Adrenal gland (tissue), 9 donors: ENCODE measurements at regions not wholly inside any gene's neighbourhood (a gene's known extent, or its start where the extent isn't known, plus 50 kb on each side); places are given as distances from the start of the nearest gene placed in this dataset.

Source experiments
- DNase-seq, 7 donors: peaks; one replicate each; pipeline ENCODE4 v3.0.0-alpha.2; 2019 to 2020
- H3K27ac ChIP-seq, 5 donors: fragments of 200-600 bp; sonication (generic) in 4 of 5; 1 replicate in 3 of 5; 2 replicates in 2 of 5; pipeline versions ENCODE4 v1.5.1 to v1.8.0; 2016 to 2020; ENCODE audit warnings: mild to moderate bottlenecking in 1 of 5
- H3K27me3 ChIP-seq: fragments of 200-600 bp; 2 replicates; pipeline ENCODE4 v1.8.0; 2021
- H3K36me3 ChIP-seq, 2 donors: fragments of 200-600 bp; replicated peaks in 1 of 2; 1 replicate in 1 of 2; 2 replicates in 1 of 2; pipeline versions ENCODE4 v1.5.1 to v1.8.0; 2018 to 2022
- H3K4me1 ChIP-seq, 2 donors: fragments of 200-600 bp; replicated peaks in 1 of 2; 1 replicate in 1 of 2; 2 replicates in 1 of 2; pipeline versions ENCODE4 v1.5.1 to v1.8.0; 2018 to 2021
- H3K4me3 ChIP-seq, 4 donors: fragments of 200-600 bp; sonication (generic) in 3 of 4; one replicate each; pipeline ENCODE4 v1.5.1; 2016 to 2018
- H3K9me3 ChIP-seq, 3 donors: fragments of 200-600 bp; sonication (generic) in 1 of 3; replicated peaks in 1 of 3; 1 replicate in 2 of 3; 2 replicates in 1 of 3; pipeline versions ENCODE4 v1.5.1 to v1.8.0; 2016 to 2021
- CTCF ChIP-seq, 6 experiments: fragments of 450-650 bp in 4 of 6; fragments of 200-600 bp in 2 of 6; sonication (generic) in 1 of 6; IDR thresholded peaks; 1 replicate in 5 of 6; 2 replicates in 1 of 6; pipeline versions ENCODE4 v1.5.1 to v1.8.0; 2016 to 2021; ENCODE audit warnings: antibody characterized with exemption in 6 of 6, mild to moderate bottlenecking in 2 of 6, moderate library complexity in 1 of 6
- POLR2A ChIP-seq, 2 donors: fragments of 450-650 bp; IDR thresholded peaks; one replicate each; pipeline ENCODE4 v1.6.1; 2017; ENCODE audit warnings: antibody characterized with exemption in 2 of 2, mild to moderate bottlenecking in 2 of 2, moderate library complexity in 1 of 2
- WGBS, 4 donors: extraction: QIAGEN DNeasy Blood & Tissue Kit in 2 of 4; methylation state at CpG; one replicate each; pipeline versions ENCODE4 v1.1.5 to v1.1.7; 2013 to 2017; 5-methylcytosine and 5-hydroxymethylcytosine counted together
- intact Hi-C, 2 donors: fragments of 100-400 bp; cut with DNase I; formaldehyde crosslinking; loops; one replicate each; pipeline versions ENCODE4 v1.14.1 to v1.15.0; 2022 to 2023
- donor health status: healthy with polysubstance abuse.
- donor health status: Bipolar disorder and iron deficiency.
- donor health status: DM: yes; HTN: yes; CAD: no.
- donor health status: DM: no; HTN: no; CAD: no.
- donor health status: DM: no; HTN: no; CAD: no.

- 74 to 95% (median 79%) methylated on average over 1 of the region's 1 CpG for WGBS, 4 donors
- no peaks in the 10 kb centered on the region for H3K36me3 ChIP-seq
- intact Hi-C loops: loop anchor here in 1 of 2 donors (10.0 kb wide), 1 partner anchor 497 kb away; no protein-coding TSS in a partner anchor
- H3K27ac ChIP-seq: no peak overlapping the region
- no peaks in the 10 kb centered on the region for H3K4me1 ChIP-seq
- H3K4me3 ChIP-seq: no peak overlapping the region
- no peaks in the 10 kb centered on the region for H3K27me3 ChIP-seq
- DNase-seq: no peak
- H3K9me3 ChIP-seq: no peaks in the 10 kb centered on the region
- TF ChIP-seq CTCF (IDR thresholded peaks at IDR 0.05): no peak
- TF ChIP-seq POLR2A (IDR thresholded peaks at IDR 0.05): no peak
Observed at GRCh38 chr18:51611326-51611725, 413.8 kb upstream of the MEX3C start.

GRCh38 chr18:51614033-51614432, 416.6 kb upstream of the MEX3C start:
- Histone ChIP-seq H3K9me3 (no peaks in the 10 kb centered on the region), H3K4me1 (no peaks in the 10 kb centered on the region), H3K27ac (no peak overlapping the region), H3K4me3 (no peak overlapping the region), H3K36me3 (no peaks in the 10 kb centered on the region), H3K27me3 (no peaks in the 10 kb centered on the region)
- WGBS, 4 donors: 29 to 44% (median 35%) methylated on average over 5 of the region's 5 CpGs
- DNase-seq: peak; percentile 55 to 89 (median 85)
- intact Hi-C loops: loop anchor here in 1 of 2 donors (10.0 kb wide), 1 partner anchor 499 kb away; no protein-coding TSS in a partner anchor
- TF ChIP-seq POLR2A (IDR thresholded peaks at IDR 0.05): no peak

- Histone ChIP-seq H3K4me1 (no peaks in the 10 kb centered on the region), H3K9me3 (no peaks in the 10 kb centered on the region), H3K4me3 (no peak overlapping the region), H3K27ac (no peak overlapping the region), H3K36me3 (no peaks in the 10 kb centered on the region), H3K27me3 (no peaks in the 10 kb centered on the region)
- TF ChIP-seq CTCF (IDR thresholded peaks at IDR 0.05) (no peak), POLR2A (IDR thresholded peaks at IDR 0.05) (no peak)
- WGBS, 4 donors: 69 to 86% (median 75%) methylated on average over 4 to 7 of the region's 7 CpGs
- DNase-seq: peak in 1 of 7 donors; percentile 28
- intact Hi-C loops: loop anchor here in 1 of 2 donors (10.0 kb wide), 1 partner anchor 500 kb away; no protein-coding TSS in a partner anchor
Observed at GRCh38 chr18:51614967-51615571, 417.6 kb upstream of the MEX3C start.

GRCh38 chr18:51617167-51617566, 419.7 kb upstream of the MEX3C start:
- Histone ChIP-seq H3K4me1 (no peaks in the 10 kb centered on the region), H3K27ac (peak overlapping the region in 1 of 5 donors; percentile 58), H3K4me3 (no peak overlapping the region), H3K9me3 (no peaks in the 10 kb centered on the region), H3K36me3 (no peaks in the 10 kb centered on the region), H3K27me3 (no peaks in the 10 kb centered on the region)
- WGBS, 4 donors: 18 to 45% (median 29%) methylated on average over 4 of the region's 4 CpGs
- intact Hi-C loops: loop anchor here in 1 of 2 donors (10.0 kb wide), 1 partner anchor 502 kb away; no protein-coding TSS in a partner anchor
- TF ChIP-seq CTCF (IDR thresholded peaks at IDR 0.05) (no peak), POLR2A (IDR thresholded peaks at IDR 0.05) (no peak)
- DNase-seq: peak in 5 of 7 donors; percentile 8 to 32 (median 15)
